ENCODE measurements at regions not wholly inside any gene's neighbourhood (a gene's known extent, or its start where the extent isn't known, plus 50 kb on each side); places are given as distances from the start of the nearest gene placed in this dataset.

- ChIA-PET CTCF (ENCODE audit: unreplicated experiment) (no interaction called here), POLR2A (interaction anchor here (0.7 kb wide), 1 partner anchor 92 kb away, joined by 4 read pairs; no protein-coding TSS in a partner anchor)
- no peak for TF ChIP-seq EZH2phosphoT487 (IDR thresholded peaks at IDR 0.05; ENCODE audit: borderline replicate concordance, low read depth, low read length)
- TF ChIP-seq CTCF (conservative IDR thresholded peaks at IDR 0.05; ENCODE audit: low read length) = no peak
- no TSS peak for BruUV-seq (replicated peaks)
- Histone ChIP-seq H3K4me1 (ENCODE audit: insufficient read depth, low read length, poor library complexity, severe bottlenecking) (no peaks in the 10 kb centered on the region), H2AFZ (ENCODE audit: low read length) (no peak overlapping the region), H3K79me2 (ENCODE audit: insufficient read depth, low read depth, low read length) (no peaks in the 10 kb centered on the region), H3K36me3 (ENCODE audit: insufficient read depth, low read length) (no peaks in the 10 kb centered on the region), H3K4me3 (ENCODE audit: low read depth, low read length, poor library complexity, severe bottlenecking) (no peak overlapping the region), H4K20me1 (ENCODE audit: insufficient read depth, low read length) (no peaks in the 10 kb centered on the region), H3K27ac (ENCODE audit: low read depth, low read length, poor library complexity, severe bottlenecking) (no peak overlapping the region), H3K9me3 (ENCODE audit: low read length) (no peaks in the 10 kb centered on the region), H3K4me2 (ENCODE audit: low read length) (no peak overlapping the region), H3K9me2 (ENCODE audit: insufficient read depth, low read length) (no peaks in the 10 kb centered on the region)
- intact Hi-C loops (cut with micrococcal nuclease; ENCODE audit: unreplicated experiment) = no loop called here
- DNase-seq (ENCODE audit: low spot score) = no peak
Measured at GRCh38 chr3:139105154-139105702, 60.5 kb upstream of the PRR23C start.

GRCh38 chr3:139106013-139106932 lies 61.6 kb upstream of the PRR23C start:
- Histone ChIP-seq H3K27ac (ENCODE audit: low read depth, low read length, poor library complexity, severe bottlenecking) (no peak overlapping the region), H3K79me2 (ENCODE audit: insufficient read depth, low read depth, low read length) (no peaks in the 10 kb centered on the region), H2AFZ (ENCODE audit: low read length) (no peak overlapping the region), H3K4me3 (ENCODE audit: low read depth, low read length, poor library complexity, severe bottlenecking) (no peak overlapping the region), H3K9me2 (ENCODE audit: insufficient read depth, low read length) (no peaks in the 10 kb centered on the region), H3K9me3 (ENCODE audit: low read length) (no peaks in the 10 kb centered on the region), H3K36me3 (ENCODE audit: insufficient read depth, low read length) (no peaks in the 10 kb centered on the region), H3K4me2 (ENCODE audit: low read length) (no peak overlapping the region), H3K4me1 (ENCODE audit: insufficient read depth, low read length, poor library complexity, severe bottlenecking) (no peaks in the 10 kb centered on the region), H4K20me1 (ENCODE audit: insufficient read depth, low read length) (no peaks in the 10 kb centered on the region)
- no TSS peak for BruUV-seq (replicated peaks)
- intact Hi-C loops (cut with micrococcal nuclease; ENCODE audit: unreplicated experiment) = no loop called here
- ChIA-PET CTCF (ENCODE audit: unreplicated experiment) (no interaction called here), POLR2A (no interaction called here)
- DNase-seq (ENCODE audit: low spot score) = no peak
- no peak for TF ChIP-seq EZH2phosphoT487 (IDR thresholded peaks at IDR 0.05; ENCODE audit: borderline replicate concordance, low read depth, low read length)
- TF ChIP-seq CTCF (conservative IDR thresholded peaks at IDR 0.05; ENCODE audit: low read length) = no peak
